Endothelial cell of umbilical vein (primary cell): ENCODE measurements at regions not wholly inside any gene's neighbourhood (a gene's known extent, or its start where the extent isn't known, plus 50 kb on each side); places are given as distances from the start of the nearest gene placed in this dataset.

Experiments used
- EZH2 ChIP-seq: IDR thresholded peaks from 2 replicates; pipeline ENCODE4 v1.6.1; 2012; ENCODE audit warnings: borderline replicate concordance, low read depth, mild to moderate bottlenecking, moderate library complexity, low read length, inconsistent platforms; ENCODE audit not compliant: severe bottlenecking
- FOS ChIP-seq: IDR thresholded peaks from 2 replicates; pipeline ENCODE4 v1.6.1; 2011; ENCODE audit warnings: mild to moderate bottlenecking, low read length, moderate library complexity, borderline replicate concordance; ENCODE audit not compliant: insufficient read depth
- GATA2 ChIP-seq: IDR thresholded peaks from 2 replicates; pipeline ENCODE4 v1.7.0; 2011; ENCODE audit warnings: low read depth, mild to moderate bottlenecking, moderate library complexity, mixed read lengths, low read length; ENCODE audit not compliant: insufficient read length, insufficient read depth
- JUN ChIP-seq: IDR thresholded peaks from 2 replicates; pipeline ENCODE4 v1.6.1; 2011; ENCODE audit warnings: borderline replicate concordance, low read depth; ENCODE audit not compliant: insufficient read length, insufficient read depth
- MYC ChIP-seq: IDR thresholded peaks from one replicate; pipeline ENCODE4 v1.6.1; 2011; ENCODE audit warnings: mild to moderate bottlenecking, low read depth, low read length
- POLR2A ChIP-seq: IDR thresholded peaks from 2 replicates; pipeline ENCODE4 v1.6.1; 2012; ENCODE audit warnings: low read depth, mild to moderate bottlenecking, control low read depth, low read length
- POLR2AphosphoS5 ChIP-seq: IDR thresholded peaks from 2 replicates; pipeline ENCODE4 v1.6.1; 2012; ENCODE audit warnings: low read depth, mild to moderate bottlenecking, control low read depth, low read length, moderate library complexity; ENCODE audit not compliant: insufficient read depth
- TF ChIP-seq, protein P1 (sequence below), 2 donors: IDR thresholded peaks; 1 replicate in 1 of 2; 2 replicates in 1 of 2; pipeline ENCODE4 v1.5.1; 2011; ENCODE audit warnings: low read length in 2 of 2, mild to moderate bottlenecking in 2 of 2, moderate library complexity in 2 of 2, control low read depth in 1 of 2, inconsistent platforms in 1 of 2, low read depth in 1 of 2; ENCODE audit not compliant: insufficient read depth in 1 of 2; ENCODE audit errors: extremely low read depth in 1 of 2
- TF ChIP-seq, protein P2 (sequence below): IDR thresholded peaks from 2 replicates; pipeline ENCODE4 v1.6.1; 2011; ENCODE audit not compliant: insufficient read depth, insufficient read length

DNA sequence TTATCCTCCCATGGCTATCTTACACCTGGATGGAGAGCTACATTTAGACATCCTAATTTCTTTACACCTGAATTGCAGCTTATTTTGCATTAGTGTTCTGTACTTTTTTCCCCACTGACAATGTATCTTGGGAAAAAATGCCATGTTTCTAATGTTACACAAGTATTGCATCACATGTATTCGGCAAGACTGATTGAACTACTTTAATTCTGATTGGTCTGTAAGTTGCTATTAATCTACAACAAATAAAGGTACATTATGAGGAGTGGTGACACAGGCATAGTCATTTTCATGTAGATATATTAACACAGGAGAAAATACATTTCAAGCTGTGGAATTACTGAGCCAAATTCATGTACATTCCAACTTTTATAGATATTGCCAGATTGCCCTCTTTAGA lies 558.0 kb downstream of the TRIML1 start:
- TF ChIP-seq, protein P1, sequence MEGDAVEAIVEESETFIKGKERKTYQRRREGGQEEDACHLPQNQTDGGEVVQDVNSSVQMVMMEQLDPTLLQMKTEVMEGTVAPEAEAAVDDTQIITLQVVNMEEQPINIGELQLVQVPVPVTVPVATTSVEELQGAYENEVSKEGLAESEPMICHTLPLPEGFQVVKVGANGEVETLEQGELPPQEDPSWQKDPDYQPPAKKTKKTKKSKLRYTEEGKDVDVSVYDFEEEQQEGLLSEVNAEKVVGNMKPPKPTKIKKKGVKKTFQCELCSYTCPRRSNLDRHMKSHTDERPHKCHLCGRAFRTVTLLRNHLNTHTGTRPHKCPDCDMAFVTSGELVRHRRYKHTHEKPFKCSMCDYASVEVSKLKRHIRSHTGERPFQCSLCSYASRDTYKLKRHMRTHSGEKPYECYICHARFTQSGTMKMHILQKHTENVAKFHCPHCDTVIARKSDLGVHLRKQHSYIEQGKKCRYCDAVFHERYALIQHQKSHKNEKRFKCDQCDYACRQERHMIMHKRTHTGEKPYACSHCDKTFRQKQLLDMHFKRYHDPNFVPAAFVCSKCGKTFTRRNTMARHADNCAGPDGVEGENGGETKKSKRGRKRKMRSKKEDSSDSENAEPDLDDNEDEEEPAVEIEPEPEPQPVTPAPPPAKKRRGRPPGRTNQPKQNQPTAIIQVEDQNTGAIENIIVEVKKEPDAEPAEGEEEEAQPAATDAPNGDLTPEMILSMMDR (IDR thresholded peaks at IDR 0.05; ENCODE audit: extremely low read depth in 1 of 2, insufficient read depth in 1 of 2, low read depth in 1 of 2, low read length in 2 of 2) = no peak
- TF ChIP-seq FOS (no peak), POLR2A (no peak), EZH2 (no peak), POLR2AphosphoS5 (no peak), GATA2 (no peak), MYC (no peak), JUN (no peak)
- TF ChIP-seq, protein P2, sequence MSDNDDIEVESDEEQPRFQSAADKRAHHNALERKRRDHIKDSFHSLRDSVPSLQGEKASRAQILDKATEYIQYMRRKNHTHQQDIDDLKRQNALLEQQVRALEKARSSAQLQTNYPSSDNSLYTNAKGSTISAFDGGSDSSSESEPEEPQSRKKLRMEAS = no peak
